GM19324 (cell line): ENCODE measurements at regions not wholly inside any gene's neighbourhood (a gene's known extent, or its start where the extent isn't known, plus 50 kb on each side); places are given as distances from the start of the nearest gene placed in this dataset.
"Not testable (repeated sequence)": the region's sequence is repeated elsewhere in the genome, so short reads cannot be mapped to it uniquely, and the experiment has no call there.

Experiments used
- ATAC-seq: cut with Tn5 transposase; IDR thresholded peaks from one replicate; pipeline ENCODE4 v1.9.1; 2021; ENCODE audit warnings: mild to moderate bottlenecking, moderate library complexity; ENCODE audit not compliant: unreplicated experiment, low FRiP score

- ATAC-seq, result no peak
Observed at GRCh38 chr9:81047280-81047679, 642.1 kb downstream of the TLE1 start.

- ATAC-seq, result no peak
Observed at GRCh38 chr9:81045658-81046057, 643.7 kb downstream of the TLE1 start.

- no peak for ATAC-seq
Observed at GRCh38 chr9:81037889-81038288, 651.5 kb downstream of the TLE1 start.

- no peak for ATAC-seq
Observed at GRCh38 chr9:81035601-81036000, 653.7 kb downstream of the TLE1 start.

GRCh38 chr9:81035171-81035570 is 654.2 kb downstream of the TLE1 start:
- ATAC-seq, result no peak

- no peak for ATAC-seq
Observed at GRCh38 chr9:81032831-81033230, 656.5 kb downstream of the TLE1 start.

GRCh38 chr9:81032030-81032572 is 657.2 kb downstream of the TLE1 start:
- ATAC-seq, result no peak

GRCh38 chr9:81031422-81032029 is 657.8 kb downstream of the TLE1 start:
- ATAC-seq, result no peak

- no peak for ATAC-seq
Observed at GRCh38 chr9:81030027-81030426, 659.3 kb downstream of the TLE1 start.

GRCh38 chr9:81028504-81028903 is 660.8 kb downstream of the TLE1 start:
- ATAC-seq, result no peak

GRCh38 chr9:81022177-81022576 is 667.2 kb downstream of the TLE1 start:
- ATAC-seq, result no peak

GRCh38 chr9:81014945-81015344 is 674.4 kb downstream of the TLE1 start:
- not testable (repeated sequence) for ATAC-seq

GRCh38 chr9:81013191-81013590 is 676.2 kb downstream of the TLE1 start:
- not testable (repeated sequence) for ATAC-seq

GRCh38 chr9:81002906-81003305 is 686.4 kb downstream of the TLE1 start:
- no peak for ATAC-seq

GRCh38 chr9:81002242-81002641 is 687.1 kb downstream of the TLE1 start:
- ATAC-seq, result no peak

GRCh38 chr9:80995759-80996158 is 693.6 kb downstream of the TLE1 start:
- no peak for ATAC-seq

GRCh38 chr9:80994892-80995291 is 694.5 kb downstream of the TLE1 start:
- ATAC-seq, result no peak

- not testable (repeated sequence) for ATAC-seq
Observed at GRCh38 chr9:80985595-80985994, 703.8 kb downstream of the TLE1 start.

GRCh38 chr9:80976403-80976802 is 712.9 kb downstream of the TLE1 start:
- ATAC-seq, result no peak

- ATAC-seq, result not testable (repeated sequence)
Observed at GRCh38 chr9:80970377-80970776, 719.0 kb downstream of the TLE1 start.

- no peak for ATAC-seq
Observed at GRCh38 chr9:80968611-80969010, 720.7 kb downstream of the TLE1 start.

- no peak for ATAC-seq
Observed at GRCh38 chr9:80964914-80965313, 724.4 kb downstream of the TLE1 start.

- ATAC-seq, result no peak
Observed at GRCh38 chr9:80964374-80964773, 725.0 kb downstream of the TLE1 start.
